NCI-H2171 treated with DMSO at 0.1 percent for 48 hours (cell line): ENCODE measurements at regions not wholly inside any gene's neighbourhood (a gene's known extent, or its start where the extent isn't known, plus 50 kb on each side); places are given as distances from the start of the nearest gene placed in this dataset.

ENCODE experiments used
- DNase-seq: peaks from one replicate; lab custom pipeline; 2025; lab: John Stamatoyannopoulos, UW

DNA sequence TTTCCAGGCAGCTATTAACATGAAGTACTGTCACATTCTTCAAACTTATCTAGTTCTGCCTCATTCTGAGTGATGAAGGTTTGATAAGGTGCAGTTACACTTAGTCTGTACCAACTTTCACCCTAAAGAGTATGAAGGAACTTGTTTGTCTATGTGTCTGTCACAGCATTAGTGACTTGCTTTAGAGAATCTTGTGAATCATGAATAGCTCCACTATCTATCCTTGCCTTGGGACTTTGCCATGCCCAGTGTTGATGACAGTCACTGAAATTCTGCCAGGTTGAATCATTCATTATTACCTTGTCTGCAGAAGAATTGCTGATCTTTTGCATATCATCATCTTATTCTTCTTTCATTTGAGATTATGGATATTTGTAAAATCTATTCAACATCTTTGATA is 50.9 kb upstream of the A1CF start:
- DNase-seq = no peak

DNA sequence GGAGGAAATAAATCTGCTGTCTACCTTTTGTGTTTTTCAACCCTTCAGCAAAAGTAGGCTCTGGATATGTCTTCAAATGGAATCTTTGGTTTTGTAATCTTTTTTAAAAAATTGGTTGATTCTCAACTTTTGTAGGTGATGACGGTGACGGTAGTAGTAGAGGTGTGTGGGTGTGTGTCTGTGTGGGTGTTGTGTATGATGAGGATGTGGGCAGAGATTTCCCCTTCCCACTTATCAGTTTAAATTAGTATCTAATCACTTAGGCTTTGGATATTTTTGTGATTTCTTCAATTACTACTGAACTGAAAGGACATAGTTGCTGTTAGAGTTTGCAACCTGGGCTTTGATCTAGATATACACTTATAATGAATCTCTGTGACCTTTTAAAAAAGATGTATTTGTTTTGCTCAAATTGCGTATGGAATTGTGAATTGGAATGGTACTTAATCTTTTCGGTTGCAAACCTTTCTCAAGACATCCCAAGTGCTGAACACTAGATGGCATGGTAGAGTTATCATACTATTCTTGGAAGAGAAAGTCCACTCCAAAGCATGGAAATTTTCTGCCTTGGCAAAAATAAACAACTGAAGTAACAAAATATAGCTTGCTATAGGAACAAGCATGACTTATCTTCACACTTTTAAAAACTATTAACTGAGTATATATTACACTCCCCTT is 51.9 kb upstream of the A1CF start:
- DNase-seq = no peak

DNA sequence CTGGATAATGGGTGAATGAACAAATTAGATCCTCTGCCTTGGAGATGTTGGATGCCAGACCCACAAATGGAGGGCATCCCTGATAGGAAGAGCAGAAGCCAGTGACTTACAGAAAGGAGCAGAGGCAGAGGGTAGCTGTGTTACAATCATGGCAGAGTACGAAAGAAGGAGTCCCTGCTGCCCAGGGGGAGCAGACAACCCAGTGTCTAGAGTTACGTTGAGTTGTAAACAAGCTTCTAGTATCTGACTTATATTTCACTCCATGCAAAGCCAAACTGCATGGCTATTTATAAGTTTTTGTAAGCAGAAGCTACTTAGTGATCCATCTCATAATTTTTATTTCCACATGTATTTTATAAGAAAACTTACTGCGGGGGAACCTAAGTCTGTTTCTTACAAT is 56.2 kb upstream of the A1CF start:
- DNase-seq = no peak

DNA sequence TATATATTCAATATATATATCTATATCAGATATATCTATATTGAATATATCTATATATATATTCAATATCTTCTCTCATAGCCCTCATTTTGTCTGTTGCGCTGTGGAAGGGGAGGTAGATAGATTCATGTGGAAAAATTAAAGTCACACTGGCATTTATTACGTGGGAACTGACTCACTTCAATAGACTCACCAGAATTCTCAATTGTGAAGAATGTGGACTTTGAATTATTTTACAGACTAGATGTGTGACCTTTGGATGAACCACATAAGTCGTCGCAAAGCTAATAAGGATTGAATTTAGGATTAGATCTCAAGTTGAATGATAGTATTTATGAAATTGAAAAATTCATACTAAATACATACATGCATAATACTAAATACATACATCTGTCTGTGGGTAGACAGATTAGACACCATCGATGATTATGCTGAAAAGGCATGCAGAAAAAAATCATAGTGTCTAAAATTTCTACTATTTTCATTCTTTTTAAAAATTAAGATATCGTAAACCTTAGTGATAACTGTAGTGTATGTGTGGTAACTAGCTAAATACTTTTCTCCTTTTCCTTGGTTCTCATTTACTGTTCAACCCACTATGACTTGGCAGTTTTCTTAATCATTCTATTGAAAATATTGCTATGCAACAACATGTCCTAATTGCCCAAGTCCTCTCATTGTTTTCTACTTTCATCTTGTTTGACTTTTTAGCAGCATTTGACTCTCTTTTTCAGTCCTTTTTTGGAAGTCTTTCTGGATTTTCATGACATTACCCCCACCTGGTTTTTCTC is 61.8 kb upstream of the A1CF start:
- no peak for DNase-seq

DNA sequence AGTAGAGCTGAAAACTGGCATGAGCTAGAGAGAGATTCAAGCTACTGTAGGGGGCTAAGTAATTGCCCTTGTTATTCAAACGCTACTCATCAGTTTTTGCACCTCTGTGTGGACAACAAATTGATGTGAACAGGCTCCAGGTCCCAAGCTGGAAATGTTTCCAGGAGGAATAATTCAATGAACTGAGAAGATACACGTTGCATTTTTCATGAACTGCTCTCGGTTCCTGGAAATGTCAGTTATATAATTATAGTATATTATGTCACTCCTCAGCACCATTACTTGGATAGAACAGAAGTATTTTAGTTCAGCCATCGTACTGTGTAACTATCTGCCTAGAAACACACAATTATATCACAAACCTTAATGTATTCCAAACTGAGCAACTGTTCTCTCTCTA is 65.9 kb upstream of the A1CF start:
- no peak for DNase-seq

DNA sequence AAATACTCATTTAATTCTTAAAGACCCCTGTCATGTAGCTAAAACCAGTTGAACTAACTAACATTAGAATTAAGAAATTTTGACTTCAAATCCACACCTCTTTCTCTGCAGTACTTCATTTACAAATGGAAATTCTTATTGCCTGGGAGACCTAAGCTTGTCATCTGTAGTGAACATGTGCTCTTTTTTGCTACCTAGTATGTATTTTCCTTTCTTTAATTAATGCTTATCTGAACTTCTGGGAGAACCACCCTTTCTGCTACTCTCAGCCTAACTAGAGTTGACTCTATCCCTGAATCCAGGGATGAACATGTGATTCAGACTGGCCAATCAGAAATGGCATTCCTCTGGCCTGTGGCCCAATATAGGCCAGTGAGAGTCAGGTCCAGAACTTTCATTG is 75.9 kb upstream of the A1CF start:
- DNase-seq = no peak

DNA sequence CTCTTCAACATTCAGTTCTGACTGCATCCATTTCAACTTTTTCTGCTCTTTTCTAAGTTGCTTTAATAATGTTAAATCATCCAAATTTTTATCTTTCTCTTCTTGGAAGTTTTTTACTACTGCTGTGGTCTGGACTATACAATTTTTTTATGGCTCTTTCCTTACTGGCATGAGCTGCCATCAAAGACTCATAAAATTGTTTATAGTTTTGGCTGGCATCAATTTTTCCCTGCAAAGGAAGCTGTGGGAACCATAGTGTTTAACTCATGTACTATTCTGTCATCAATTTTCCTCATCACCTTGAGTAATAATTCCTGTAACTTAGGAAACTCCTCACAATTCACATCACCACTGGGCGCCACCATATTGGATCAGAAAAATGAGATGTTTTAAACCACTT is 77.6 kb upstream of the A1CF start:
- DNase-seq = no peak

DNA sequence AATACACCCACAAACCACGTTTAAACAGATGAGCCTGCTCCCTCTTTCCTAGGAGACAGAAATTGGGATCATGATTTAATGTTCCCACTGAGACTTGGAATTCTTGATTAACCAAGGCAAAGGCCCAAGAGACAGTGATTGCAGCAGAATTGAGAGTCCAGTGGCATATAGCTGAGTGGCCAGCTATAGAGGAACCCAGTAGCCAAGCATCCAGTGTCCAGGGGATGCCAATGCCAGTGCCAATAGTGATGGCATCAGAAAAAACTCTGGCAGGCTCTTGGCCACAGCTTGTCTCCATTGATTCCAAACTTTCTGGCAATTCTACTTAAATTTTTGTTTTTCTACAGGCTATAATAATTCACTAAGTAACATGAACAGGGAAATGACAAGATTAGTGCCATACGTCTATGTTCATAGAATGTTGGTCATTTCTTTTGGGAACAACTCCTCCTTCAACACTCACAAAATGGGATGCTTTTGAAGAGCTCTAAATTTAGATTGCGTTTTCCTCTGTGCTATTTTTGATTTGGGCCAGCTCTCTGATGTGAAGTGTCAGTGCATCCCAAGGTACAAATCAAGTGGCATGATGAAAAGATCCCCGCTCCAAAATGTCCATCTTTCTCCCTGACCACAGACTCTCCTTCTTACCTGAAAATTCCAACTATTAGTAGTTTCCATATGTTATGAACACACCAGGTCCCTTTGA is 83.1 kb upstream of the A1CF start:
- no peak for DNase-seq

DNA sequence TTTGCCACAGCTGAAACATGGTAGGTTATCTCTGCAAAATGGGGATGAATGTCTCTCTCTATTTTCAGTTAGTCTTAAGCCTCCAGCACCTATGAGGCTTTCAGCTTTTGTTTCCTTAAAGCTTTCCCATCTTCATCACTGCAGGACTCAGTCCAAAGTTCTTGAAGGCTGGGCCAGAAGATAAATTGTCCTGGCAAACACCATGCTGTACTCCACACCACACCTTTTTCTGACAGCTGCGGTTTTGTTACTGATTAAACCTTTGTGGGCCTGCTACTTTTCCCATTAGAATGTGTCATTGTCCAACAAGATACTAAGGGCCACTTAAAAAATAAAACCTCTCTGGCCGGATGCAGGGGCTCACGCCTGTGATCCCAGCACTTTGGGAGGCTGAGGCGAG is 87.2 kb upstream of the A1CF start:
- DNase-seq = no peak

DNA sequence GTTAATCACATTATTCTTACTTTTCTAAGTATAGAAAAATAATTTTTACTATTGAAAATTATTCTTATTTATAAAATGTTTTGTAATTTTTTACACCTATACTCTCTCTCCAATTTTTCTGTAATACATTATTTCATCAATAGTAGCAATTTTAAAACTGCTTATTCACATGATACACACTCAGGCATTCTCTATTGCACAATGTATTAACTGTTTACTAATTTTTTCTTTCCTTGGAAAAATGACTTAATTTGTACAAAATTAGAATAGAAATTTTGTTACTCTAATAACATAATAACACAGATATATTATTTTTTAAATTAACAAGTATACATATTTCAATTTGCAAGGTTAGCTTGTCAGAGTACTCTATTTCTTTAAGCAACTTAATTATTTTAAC is 92.9 kb upstream of the PRKG1 start:
- DNase-seq = no peak

DNA sequence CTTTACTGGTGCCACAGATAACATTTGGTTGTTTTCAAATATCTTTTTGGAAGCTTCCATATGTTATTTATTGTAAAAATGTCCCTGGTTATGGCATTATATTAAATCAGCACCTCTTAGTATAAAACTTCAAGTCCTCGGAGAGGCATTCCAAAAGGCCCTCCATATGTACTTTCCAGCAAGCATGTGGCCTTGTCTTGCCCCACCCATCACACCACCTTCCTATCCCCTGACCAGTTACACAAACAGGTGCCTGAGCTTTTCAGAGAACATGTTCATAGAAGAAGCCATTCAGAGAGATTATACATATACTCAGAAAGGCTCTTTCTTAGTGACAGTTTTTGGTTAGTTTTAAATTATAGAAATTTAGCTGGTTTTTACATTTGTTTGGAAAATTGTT is 92.4 kb upstream of the PRKG1 start:
- no peak for DNase-seq

DNA sequence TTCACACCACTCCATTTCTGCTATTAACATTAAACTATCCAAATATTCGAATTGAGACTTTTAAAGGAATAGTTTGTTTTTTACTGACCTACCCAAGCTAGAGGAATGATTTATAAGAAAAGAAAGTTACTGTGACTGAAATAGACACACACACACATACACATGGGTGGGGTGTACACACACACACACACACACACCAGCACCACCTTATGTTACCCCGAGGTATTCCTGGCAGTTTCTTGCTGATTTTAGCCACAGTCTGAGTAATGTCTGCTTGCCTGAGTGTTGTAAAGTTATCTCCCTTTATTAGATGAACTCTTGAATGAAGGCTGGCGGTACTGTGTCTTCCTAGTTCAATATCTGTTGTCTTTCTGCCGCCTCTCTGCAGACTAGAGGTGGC is 91.3 kb upstream of the PRKG1 start:
- DNase-seq = no peak

DNA sequence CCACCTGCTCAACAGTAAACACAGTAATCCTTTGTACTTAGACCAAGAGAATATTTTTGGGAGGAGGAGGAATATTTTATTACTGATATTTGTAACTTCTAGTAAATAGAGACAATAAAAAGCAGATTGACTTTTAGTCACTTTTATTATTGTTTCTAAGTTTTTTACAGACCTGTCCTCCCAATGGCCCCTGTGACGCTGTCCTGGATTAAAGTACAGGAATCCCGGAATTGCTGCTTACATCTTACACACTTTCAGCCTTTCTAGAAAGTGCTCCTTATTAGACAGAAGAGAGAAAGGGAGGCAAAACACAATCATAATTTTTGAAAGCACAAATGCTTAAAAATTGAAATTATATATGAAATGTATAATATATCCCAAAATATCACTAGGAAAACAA is 86.4 kb upstream of the PRKG1 start:
- no peak for DNase-seq

DNA sequence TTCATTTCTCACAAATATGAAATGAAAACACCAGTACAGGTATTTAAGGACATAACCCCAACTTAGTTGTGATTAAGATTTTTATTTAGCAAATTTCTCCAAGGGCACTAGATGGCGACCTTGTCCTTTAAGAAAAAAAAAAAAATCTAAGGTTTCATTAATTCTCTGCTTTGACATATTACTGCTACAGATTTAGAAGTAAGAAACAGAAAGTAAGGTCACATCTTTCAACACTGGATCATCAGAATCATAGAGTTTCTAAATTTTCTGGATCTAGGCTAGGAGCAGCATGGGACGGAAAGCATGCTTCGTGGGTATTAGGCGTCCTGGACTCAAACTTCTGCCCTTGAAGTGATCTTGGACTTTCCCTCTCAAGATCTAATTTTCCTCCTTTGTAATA is 85.5 kb upstream of the PRKG1 start:
- no peak for DNase-seq

DNA sequence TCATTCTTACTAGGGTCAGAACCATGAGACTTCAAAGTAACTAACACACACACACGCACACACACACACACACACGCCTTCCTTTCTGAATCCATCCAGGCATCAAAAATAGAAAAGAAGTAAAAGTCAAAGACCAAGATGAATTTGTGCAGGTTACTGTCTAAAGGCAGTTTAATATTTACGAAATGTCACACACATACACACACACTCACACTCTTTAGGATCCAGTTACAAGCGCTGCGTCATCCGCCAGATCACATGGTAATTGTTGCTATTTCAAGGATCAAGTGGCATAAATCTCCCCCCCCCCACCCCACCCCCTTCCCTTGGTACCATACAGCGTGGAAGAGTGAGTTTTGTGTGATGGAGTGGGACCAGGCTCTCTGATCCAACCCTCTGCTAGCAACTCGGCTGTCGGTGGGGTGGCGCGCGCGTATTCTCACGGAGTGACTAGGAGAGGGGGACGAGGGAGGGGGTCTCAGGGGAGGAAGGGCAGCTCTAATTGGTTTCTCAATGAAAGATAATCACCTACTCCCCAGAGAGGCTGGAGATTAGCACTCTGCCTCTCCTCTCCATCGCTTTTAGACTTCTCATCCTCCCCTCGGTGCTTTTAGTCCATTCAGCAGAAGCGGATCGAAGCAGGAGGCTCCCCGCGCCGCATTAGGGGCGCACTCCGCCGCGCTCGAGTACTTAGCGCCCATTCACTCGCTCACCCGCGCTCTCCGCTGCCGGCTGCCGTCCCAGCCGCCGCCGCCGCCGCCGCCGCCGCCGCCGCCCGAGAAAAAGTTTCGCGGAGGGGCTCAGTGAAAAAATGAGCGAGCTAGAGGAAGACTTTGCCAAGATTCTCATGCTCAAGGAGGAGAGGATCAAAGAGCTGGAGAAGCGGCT is 83.5 kb upstream of the PRKG1 start:
- DNase-seq = peak; percentile 10

DNA sequence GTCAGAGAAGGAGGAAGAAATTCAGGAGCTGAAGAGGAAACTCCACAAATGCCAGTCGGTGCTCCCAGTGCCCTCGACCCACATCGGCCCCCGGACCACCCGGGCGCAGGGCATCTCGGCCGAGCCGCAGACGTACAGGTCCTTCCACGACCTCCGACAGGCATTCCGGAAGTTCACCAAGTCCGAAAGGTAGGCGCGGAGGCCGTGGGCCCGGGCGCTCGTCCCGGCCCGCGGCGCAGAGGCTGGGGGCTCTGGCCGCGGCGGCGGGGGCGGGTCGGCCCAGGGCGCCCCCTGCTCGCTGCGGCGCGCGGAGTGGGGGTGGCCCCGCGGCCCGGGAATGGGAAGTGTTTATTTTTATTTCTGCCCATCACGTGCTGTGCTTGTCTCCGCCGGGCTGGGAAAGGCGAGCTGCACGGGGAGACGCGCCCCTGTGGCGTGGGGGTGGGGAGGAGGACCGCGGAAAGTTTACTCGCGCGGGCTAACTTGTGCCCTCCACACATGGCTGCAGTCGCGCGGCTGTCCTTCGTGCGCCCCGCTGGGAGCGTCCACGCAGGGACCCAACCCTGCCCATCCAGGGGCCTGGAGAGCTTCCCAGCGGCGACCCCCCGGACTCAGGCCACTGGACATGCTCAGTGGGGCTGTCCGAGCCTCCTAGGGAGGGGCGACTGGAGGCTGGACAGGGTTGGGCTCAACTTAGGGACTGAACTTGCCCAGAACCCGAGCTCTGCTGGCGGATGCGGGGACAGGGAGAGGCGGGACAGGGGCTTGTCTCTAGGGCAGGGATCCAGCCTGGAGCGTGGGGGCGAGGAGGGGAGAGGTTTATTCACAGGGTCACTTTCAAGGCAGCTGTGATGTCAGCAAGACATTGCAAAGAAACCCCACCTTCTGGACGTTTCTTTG is 82.6 kb upstream of the PRKG1 start:
- no peak for DNase-seq

DNA sequence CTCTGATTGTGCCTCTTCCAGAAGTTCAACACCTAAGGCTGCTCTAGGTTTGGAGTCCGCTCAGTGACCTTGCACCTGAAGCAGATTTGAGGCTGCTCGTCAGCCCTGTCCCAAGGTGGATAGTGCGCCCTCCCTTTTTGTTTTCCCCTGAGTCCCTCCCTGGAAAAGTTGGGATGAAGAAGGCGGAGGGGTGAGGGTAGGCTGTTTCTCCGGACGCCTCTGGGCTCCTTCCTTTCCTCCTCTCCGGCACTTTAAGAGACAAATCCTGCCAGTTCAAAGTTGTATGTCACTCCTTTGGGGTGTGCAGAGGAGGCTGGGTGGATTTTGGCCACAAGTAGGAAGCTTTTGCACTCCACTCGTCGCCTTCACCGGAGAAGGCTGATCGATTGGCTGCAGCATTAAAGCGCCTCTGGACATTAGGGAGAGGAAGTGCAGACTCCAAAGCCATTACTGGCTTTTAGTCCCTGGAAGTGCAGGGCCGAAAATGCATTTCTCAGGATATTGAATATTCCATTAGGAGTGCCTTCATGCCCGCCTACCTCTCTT is 81.9 kb upstream of the PRKG1 start:
- no peak for DNase-seq

DNA sequence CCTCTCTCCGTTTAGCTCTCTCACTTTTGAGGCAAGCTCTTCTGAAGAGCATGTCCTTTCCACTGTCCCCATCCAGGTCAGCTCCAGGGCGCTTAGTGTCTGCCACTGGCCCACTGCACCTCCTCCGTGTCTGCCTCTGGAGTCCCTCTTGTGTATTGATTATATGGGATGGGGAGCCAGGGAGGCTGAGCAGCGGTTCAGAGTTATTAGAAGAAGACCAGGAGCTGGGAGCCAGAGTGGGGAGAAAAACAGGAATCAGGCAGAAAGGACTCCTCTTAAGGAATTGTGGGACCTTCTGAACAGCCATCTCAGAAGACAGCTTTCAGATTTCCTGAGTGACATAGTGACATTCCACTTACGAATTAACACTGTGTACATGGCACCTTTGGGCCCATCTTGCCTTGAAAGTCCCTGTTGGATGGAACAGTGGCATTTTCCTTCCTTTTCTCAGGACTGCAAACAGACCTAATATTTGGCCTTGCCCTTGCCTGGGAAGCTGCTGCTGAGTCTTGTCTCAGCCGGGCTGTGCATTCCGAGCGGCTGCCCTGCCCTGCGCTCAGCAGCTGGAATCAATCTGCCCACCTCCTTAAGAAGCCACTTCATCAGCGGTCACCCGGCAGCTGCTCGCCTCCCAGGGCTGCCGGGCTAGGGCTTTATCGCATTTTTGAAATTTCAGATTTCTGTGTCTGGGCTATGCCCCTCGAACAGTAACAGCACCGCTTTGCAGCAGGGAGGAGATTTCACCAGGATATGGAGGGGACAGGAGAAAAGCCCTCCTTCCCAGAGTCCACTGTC is 81.1 kb upstream of the PRKG1 start:
- no peak for DNase-seq

DNA sequence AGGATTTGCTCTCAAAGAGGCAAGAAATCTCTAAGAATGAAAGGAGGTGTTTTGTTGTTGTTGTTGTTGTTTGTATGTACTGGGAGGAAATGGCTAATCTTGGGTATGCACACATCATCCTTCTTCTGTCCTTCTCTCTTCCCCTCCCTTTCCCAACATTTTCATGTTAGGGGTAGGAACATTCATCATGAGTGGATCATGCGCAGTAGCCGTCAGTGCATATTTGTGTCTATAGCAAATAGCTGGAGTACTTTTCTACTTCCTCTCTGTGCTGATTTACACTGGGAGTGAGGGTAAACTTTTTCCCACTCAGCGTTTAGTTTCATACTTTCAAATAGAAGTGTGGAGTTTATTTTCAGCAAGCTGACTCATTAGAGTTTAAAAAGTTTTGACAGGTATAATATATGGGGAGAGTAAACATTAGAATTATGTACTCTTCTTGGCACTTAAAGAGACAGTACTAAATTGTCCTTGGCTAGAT is 80.5 kb upstream of the PRKG1 start:
- DNase-seq = no peak

DNA sequence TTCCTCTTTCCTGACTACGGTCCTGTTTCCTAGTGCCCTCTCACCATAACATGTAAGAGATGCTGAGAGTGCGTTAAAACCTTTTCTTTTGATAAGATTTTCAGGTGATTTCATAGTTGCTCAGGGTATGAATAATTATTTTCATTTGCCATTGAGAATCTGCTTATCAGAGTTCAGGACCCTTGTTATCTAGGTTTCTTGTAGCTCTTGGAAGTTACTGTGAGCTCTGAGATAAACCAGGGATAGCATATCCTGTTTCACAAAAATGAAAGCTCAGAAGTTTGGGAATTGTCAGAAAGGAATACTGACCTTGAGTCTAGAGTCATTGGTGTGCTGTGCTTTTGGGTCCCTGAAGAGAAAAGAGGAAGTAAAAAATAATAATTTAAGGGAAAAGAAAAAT is 76.8 kb upstream of the PRKG1 start:
- DNase-seq = no peak
